Osteoblast (primary cell): ENCODE measurements at regions not wholly inside any gene's neighbourhood (a gene's known extent, or its start where the extent isn't known, plus 50 kb on each side); places are given as distances from the start of the nearest gene placed in this dataset.

Source experiments
- DNase-seq: peaks from one replicate; pipeline ENCODE4 v3.0.0; 2011; ENCODE audit warnings: low spot score, mixed read lengths; ENCODE audit not compliant: insufficient read length; ENCODE audit errors: missing footprints
- H2AFZ ChIP-seq: 2 replicates; pipeline ENCODE4 v1.6.0; 2011; ENCODE audit warnings: mild to moderate bottlenecking, low read length
- H3K27ac ChIP-seq: 2 replicates; pipeline ENCODE4 v1.5.1; 2011; ENCODE audit warnings: mild to moderate bottlenecking, low read depth, low read length, moderate library complexity
- H3K27me3 ChIP-seq: 2 replicates; pipeline ENCODE4 v1.6.0; 2012; ENCODE audit warnings: mild to moderate bottlenecking, control low read depth, inconsistent platforms, low read length, moderate library complexity; ENCODE audit not compliant: insufficient read depth
- H3K36me3 ChIP-seq: 2 replicates; pipeline ENCODE4 v1.5.1; 2011; ENCODE audit warnings: mild to moderate bottlenecking, low read length, control low read depth, moderate library complexity; ENCODE audit not compliant: insufficient read depth
- H3K4me1 ChIP-seq: 2 replicates; pipeline ENCODE4 v1.5.1; 2011; ENCODE audit warnings: mild to moderate bottlenecking, low read length, control low read depth, moderate library complexity; ENCODE audit not compliant: insufficient read depth
- H3K4me2 ChIP-seq: 2 replicates; pipeline ENCODE4 v1.6.0; 2011; ENCODE audit warnings: mild to moderate bottlenecking, low read length; ENCODE audit not compliant: insufficient read depth
- H3K4me3 ChIP-seq: fragments of 200-600 bp; sonication (generic); 3 replicates; pipeline ENCODE4 v1.5.1; 2012; ENCODE audit warnings: mild to moderate bottlenecking, low read length, inconsistent platforms; ENCODE audit not compliant: insufficient read depth
- H3K79me2 ChIP-seq: 2 replicates; pipeline ENCODE4 v1.6.0; 2012; ENCODE audit warnings: mild to moderate bottlenecking, low read length, control low read depth, inconsistent platforms; ENCODE audit not compliant: insufficient read depth
- H3K9me3 ChIP-seq: 2 replicates; pipeline ENCODE4 v1.5.1; 2011; ENCODE audit warnings: low read depth, low read length, control low read depth
- H4K20me1 ChIP-seq: 2 replicates; pipeline ENCODE4 v1.6.0; 2012; ENCODE audit warnings: mild to moderate bottlenecking, low read length, control low read depth; ENCODE audit not compliant: insufficient read depth
- CTCF ChIP-seq: IDR thresholded peaks from 2 replicates; pipeline ENCODE4 v1.5.1; 2011; ENCODE audit warnings: mild to moderate bottlenecking, low read depth, low read length, moderate library complexity; ENCODE audit errors: extremely low read depth

GRCh38 chr3:72070005-72070404 lies 285.1 kb upstream of the PROK2 start:
- H2AFZ ChIP-seq = no peak overlapping the region
- H3K4me1 ChIP-seq = no peaks in the 10 kb centered on the region
- TF ChIP-seq CTCF = no peak
- no peaks in the 10 kb centered on the region for H4K20me1 ChIP-seq
- peaks cover 4% of the 10 kb centered on the region for H3K27me3 ChIP-seq
- DNase-seq = no peak
- H3K36me3 ChIP-seq = no peaks in the 10 kb centered on the region
- H3K27ac ChIP-seq = no peak overlapping the region
- no peaks in the 10 kb centered on the region for H3K79me2 ChIP-seq
- H3K9me3 ChIP-seq = no peaks in the 10 kb centered on the region
- no peak overlapping the region for H3K4me2 ChIP-seq
- H3K4me3 ChIP-seq = no peak overlapping the region

- Histone ChIP-seq H3K4me2 (no peak overlapping the region), H3K27me3 (peaks cover 4% of the 10 kb centered on the region), H3K79me2 (no peaks in the 10 kb centered on the region), H4K20me1 (no peaks in the 10 kb centered on the region), H2AFZ (no peak overlapping the region), H3K36me3 (no peaks in the 10 kb centered on the region), H3K4me3 (no peak overlapping the region), H3K9me3 (no peaks in the 10 kb centered on the region), H3K27ac (no peak overlapping the region), H3K4me1 (no peaks in the 10 kb centered on the region)
- no peak for DNase-seq
- TF ChIP-seq CTCF = no peak
Observed at GRCh38 chr3:72069543-72069942, 284.6 kb upstream of the PROK2 start.

- H2AFZ ChIP-seq = no peak overlapping the region
- H3K4me2 ChIP-seq = no peak overlapping the region
- H4K20me1 ChIP-seq = no peaks in the 10 kb centered on the region
- no peaks in the 10 kb centered on the region for H3K36me3 ChIP-seq
- no peak for TF ChIP-seq CTCF
- DNase-seq = no peak
- no peak overlapping the region for H3K27ac ChIP-seq
- no peak overlapping the region for H3K4me3 ChIP-seq
- no peaks in the 10 kb centered on the region for H3K4me1 ChIP-seq
- no peaks in the 10 kb centered on the region for H3K79me2 ChIP-seq
- H3K9me3 ChIP-seq = no peaks in the 10 kb centered on the region
- H3K27me3 ChIP-seq = peaks cover 4% of the 10 kb centered on the region
Observed at GRCh38 chr3:72068621-72069020, 283.7 kb upstream of the PROK2 start.

GRCh38 chr3:72067721-72068120 lies 282.8 kb upstream of the PROK2 start:
- H3K4me2 ChIP-seq = no peak overlapping the region
- TF ChIP-seq CTCF = no peak
- H3K36me3 ChIP-seq = no peaks in the 10 kb centered on the region

More at GRCh38 chr3:72067721-72068120, 282.8 kb upstream of the PROK2 start:
- H3K9me3 ChIP-seq = no peaks in the 10 kb centered on the region
- no peaks in the 10 kb centered on the region for H4K20me1 ChIP-seq
- no peak for DNase-seq
- no peak overlapping the region for H2AFZ ChIP-seq
- no peak overlapping the region for H3K27ac ChIP-seq
- peaks cover 4% of the 10 kb centered on the region for H3K27me3 ChIP-seq
- no peak overlapping the region for H3K4me3 ChIP-seq
- no peaks in the 10 kb centered on the region for H3K4me1 ChIP-seq
- H3K79me2 ChIP-seq = no peaks in the 10 kb centered on the region
